VCaP (cell line): ENCODE measurements at regions not wholly inside any gene's neighbourhood (a gene's known extent, or its start where the extent isn't known, plus 50 kb on each side); places are given as distances from the start of the nearest gene placed in this dataset.
A peak's percentile ranks its signal among the peaks of the same experiment; 100 is the strongest.

ENCODE experiments used
- H3K27ac ChIP-seq: fragments of 450-650 bp; 2 replicates; pipeline ENCODE4 v1.5.1; 2017
- CTCF ChIP-seq: fragments of 450-650 bp; conservative IDR thresholded peaks from 2 replicates; pipeline ENCODE4 v1.5.1; 2017; ENCODE audit warnings: mild to moderate bottlenecking, moderate library complexity

- no peak for TF ChIP-seq CTCF
- peak overlapping the region; percentile 52 for H3K27ac ChIP-seq
Observed at GRCh38 chr2:150856596-150857281, 369.3 kb upstream of the RND3 start.

DNA sequence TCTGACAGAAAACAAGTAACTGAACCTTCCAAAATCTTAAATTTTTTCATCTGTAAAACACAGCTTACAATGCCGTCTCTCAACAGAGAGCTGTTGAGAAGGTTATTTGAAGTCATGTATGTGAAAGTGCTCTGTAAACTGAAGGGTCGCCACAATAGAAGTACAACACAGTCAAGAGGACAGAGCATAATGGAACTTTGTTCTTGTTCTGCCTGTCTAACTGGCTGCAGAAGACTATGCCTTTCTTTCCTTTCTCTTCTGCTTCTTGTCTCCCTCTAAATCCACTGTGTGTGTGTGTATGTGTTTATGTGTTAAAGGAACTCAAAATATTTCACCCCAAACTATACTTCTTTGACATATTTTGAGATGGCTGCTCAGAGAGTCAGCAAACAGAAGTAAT lies 365.8 kb upstream of the RND3 start:
- TF ChIP-seq CTCF: no peak
- no peak overlapping the region for H3K27ac ChIP-seq

DNA sequence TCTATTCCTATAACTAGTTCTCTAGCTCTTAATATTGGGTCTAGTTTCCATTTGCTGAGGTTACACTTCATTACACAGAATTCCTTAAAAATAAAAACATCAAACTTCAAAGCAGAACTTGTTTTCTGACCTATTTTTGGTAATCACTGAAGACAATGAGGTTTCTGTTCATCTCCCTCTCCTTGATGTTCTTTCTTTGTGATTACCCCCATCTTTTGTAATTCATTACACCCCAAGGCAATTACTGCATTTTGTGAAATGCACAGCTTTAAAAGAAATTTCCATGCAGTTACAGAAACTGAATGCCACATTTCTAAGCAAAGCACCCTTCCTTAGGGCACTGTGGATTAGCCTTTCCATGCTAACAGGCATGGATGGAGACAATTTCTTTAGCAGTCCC lies 363.2 kb upstream of the RND3 start:
- H3K27ac ChIP-seq: no peak overlapping the region
- TF ChIP-seq CTCF: no peak

- peak overlapping the region; percentile 38 for H3K27ac ChIP-seq
- no peak for TF ChIP-seq CTCF
Observed at GRCh38 chr2:150847578-150847977, 360.1 kb upstream of the RND3 start.

- TF ChIP-seq CTCF: no peak
- H3K27ac ChIP-seq: no peak overlapping the region; the same call in 1 of the 2 replicates
Observed at GRCh38 chr2:150846691-150847090, 359.2 kb upstream of the RND3 start.

DNA sequence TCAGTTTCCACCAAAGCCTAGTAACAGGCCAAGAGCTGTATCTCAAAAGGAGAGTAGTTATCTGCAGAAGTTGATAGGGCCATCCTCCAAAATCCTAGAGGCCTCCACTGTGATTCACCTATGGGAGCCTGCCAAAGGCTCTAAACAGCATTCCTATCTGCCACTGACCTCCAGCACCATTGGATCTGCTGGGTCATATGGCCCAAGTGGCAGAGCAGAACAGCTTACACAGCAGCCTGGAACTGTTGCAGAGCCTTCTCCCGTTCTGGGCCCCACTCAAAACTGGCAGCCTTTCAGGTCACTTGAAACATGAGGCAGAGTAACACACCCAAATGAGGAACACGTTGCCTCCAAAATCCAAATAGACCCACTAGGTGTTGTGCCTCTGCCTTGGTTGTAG lies 345.2 kb upstream of the RND3 start:
- no peak overlapping the region for H3K27ac ChIP-seq
- no peak for TF ChIP-seq CTCF

- H3K27ac ChIP-seq: no peak overlapping the region
- no peak for TF ChIP-seq CTCF
Observed at GRCh38 chr2:150824118-150824517, 336.7 kb upstream of the RND3 start.
